GM19043 (cell line): ENCODE measurements at regions not wholly inside any gene's neighbourhood (a gene's known extent, or its start where the extent isn't known, plus 50 kb on each side); places are given as distances from the start of the nearest gene placed in this dataset.

Source experiments
- ATAC-seq: cut with Tn5 transposase; IDR thresholded peaks from one replicate; pipeline ENCODE4 v1.9.1; 2021; ENCODE audit warnings: low read depth; ENCODE audit not compliant: unreplicated experiment

DNA sequence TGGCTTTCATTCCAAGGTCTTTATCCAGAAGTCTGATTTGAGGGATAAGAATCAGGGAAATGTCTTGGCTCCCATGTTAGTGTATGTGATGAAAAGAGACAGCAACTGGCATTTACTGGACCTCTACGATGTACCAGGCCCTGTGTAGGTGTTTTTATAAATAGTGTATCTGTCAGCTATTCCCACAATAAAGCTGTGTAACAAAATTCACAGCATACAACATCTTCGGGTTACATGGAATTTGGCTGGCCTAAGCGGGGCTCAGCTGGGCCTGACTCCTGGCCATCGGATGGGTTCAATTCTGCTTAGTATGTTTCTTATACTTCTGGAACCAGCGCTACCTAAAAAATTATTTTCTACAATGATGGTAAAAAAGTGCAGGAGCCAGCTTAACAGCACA is 128.2 kb downstream of the SNX5 start:
- ATAC-seq, result no peak

DNA sequence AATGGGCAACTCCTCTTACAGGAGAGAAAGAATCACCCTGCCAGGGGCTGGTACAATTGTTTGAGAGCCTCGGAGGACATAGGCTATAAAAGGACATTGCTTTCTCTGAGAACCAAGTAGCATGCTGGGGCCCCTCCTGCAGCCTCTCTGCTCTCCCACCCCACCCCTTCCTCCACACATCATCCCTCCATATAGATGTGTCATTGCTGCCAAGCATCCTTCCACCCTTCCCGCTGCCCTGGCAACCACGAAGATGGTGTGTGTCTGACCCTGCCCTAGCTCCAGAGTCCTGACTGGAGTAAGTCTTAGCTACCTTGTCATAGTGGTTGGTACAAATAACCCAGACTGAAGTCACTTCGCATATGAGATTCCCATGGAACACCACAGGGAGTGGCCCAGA is 129.7 kb downstream of the SNX5 start:
- ATAC-seq, result no peak

DNA sequence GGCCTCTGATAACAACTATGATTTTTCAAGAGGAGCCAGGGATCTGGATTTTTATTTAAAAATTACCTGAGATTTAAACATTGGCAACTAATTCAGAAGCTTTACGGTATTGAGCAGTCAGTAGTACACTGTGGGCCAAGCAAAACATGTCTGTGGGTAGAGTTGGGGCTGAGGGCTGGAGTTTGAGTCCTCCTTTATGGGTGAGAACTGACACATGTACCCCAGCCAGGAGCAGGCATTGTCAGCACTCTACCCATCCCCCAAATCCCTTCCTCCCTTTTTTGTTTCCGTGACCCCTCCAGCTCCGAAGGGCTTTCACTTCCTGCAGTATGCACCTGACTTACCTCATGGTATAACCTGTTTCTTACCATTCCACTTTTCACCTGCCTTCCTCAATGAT is 131.4 kb downstream of the SNX5 start:
- no peak for ATAC-seq

GRCh38 chr20:17836303-17836861 is 132.2 kb downstream of the SNX5 start:
- ATAC-seq, result no peak

GRCh38 chr20:17835934-17836300 is 132.7 kb downstream of the SNX5 start:
- no peak for ATAC-seq

GRCh38 chr20:17835240-17835933 is 133.2 kb downstream of the SNX5 start:
- ATAC-seq, result no peak

DNA sequence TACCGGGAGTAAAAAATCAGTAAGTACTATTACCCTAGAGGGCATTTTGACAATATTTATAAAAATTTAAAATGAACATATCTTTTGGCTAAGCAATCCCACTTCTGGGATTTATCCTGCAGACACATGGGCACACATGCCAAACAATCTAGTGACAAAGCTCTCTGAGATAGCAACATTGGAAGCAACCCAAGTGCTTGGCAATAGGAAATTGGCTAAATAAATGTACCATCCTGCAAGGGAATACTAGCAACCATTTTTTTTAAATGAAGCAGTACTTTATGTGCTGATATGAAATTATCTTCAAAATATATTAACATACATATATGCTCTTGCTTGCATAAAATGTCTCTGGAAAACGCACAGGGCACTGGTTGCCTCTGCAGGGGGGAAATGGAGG is 133.8 kb downstream of the SNX5 start:
- no peak for ATAC-seq

GRCh38 chr20:17833036-17833674 is 133.4 kb downstream of the BANF2 start:
- no peak for ATAC-seq

- ATAC-seq, result no peak
Measured at GRCh38 chr20:17832236-17832915, 132.6 kb downstream of the BANF2 start.

DNA sequence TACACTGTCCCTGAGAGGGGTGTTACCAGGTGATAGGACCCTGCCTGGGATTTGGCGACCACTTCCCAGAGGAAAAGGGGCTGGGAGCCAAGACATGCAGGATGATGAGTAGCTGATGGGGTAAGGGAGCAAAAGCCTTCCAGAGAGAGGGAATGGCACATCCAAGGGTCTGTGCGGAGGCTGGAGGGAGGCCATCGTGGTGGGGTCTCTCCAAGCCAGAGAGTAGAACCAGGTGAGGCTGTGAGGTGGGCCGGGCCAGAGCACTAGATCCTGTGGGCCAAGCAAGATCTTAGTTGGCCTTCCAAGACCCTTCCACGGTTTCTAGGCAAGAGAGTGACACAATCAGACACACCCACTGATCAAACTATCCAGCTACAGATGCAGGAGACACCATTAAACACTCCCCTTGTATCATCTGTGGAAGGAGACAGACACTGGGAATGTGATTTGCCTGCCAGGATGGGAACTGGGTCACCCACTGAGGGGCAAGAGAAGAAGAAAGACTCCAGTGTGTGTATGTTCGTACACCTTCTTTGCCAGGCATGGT is 128.9 kb downstream of the BANF2 start:
- ATAC-seq, result no peak

DNA sequence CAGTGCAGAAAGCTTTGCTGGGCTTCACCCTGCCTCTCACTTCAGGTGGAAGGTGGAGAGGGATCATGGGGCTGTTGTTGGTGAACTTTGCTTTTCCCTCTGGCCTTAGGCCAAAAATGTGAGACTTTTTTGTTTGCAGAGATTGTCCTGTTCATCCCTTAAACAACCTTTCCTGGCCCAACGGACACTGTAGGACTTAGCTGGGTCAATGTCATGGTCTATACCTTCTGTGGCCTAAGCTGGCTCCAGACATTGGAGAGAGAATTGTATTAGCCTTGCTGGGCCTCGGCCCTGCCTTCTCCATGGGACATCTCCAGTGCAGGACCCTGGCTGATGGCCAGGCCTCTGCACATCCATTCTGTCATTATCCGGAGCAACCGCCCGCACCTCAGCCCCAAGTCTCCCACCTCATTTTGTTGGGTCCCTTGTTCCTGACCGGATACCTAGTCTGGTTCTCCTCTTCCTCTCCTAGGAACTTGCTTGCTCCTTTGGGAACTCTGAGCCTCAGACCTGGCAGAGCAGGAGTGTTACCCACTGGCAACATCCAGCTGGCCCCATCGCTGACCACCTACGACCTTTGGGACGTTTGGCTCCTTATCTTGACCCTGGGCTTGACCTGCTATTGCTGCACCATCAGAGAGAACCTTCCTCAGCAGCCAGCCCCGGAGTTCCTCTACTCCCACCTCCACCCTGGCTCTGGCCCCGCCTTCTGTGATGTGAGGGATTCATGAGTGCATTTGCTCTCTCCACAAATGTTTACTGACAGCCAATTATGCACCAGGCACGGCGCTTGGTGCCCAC is 128.2 kb downstream of the BANF2 start:
- no peak for ATAC-seq

DNA sequence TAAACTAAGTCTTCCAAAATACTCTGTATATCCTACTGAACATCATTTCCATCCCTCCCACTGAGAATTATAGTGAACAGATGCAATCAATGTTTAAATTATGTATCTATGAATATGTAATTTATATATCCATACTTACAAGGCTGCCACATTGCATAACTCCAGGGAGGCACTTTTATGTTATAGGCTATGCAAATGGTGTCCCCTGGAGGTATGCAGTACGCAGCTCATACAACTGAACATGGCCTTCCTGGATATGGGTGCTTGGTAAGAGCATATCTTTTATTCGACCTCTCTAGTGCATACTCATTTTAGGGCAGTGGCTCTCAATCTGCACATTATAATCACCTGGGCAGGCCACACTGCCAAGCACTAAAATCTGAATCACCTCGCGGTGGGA is 127.3 kb downstream of the BANF2 start:
- no peak for ATAC-seq

- peak; percentile 86 for ATAC-seq
Measured at GRCh38 chr20:17825960-17826843, 126.4 kb downstream of the BANF2 start.

DNA sequence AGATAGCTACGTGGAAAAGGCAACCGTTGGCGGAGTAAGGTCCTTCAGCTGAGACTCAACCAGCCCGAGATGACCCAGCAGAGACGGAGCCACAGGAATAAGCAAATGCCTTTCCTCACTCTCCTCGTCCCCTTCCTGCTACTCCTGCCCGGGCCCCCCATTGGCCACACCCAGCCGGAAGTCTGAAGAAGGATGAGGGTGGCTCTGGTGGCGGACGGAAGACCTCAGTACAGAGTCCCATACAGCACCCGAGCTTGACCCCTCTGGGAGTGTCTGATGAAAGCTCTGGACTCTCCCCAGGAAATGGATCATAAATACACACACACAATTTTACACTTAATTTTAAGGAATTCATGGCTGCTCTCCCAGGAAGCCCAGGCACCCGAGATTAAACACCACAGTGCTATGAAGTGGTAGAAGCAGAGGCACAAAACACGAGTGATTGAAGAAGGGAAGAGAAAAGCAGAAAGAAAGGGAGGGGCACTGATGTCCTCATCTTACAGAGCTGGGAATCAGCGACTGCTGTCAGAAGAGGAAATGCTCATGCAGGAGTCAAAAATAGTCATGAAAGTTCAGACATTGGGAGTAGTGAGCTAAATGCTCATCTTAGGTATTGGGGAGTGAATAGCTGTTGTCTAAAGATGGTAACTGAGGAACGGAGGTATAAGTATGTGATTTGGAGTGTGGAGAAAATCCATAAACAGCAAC is 125.6 kb downstream of the BANF2 start:
- ATAC-seq, result peak; percentile 12

DNA sequence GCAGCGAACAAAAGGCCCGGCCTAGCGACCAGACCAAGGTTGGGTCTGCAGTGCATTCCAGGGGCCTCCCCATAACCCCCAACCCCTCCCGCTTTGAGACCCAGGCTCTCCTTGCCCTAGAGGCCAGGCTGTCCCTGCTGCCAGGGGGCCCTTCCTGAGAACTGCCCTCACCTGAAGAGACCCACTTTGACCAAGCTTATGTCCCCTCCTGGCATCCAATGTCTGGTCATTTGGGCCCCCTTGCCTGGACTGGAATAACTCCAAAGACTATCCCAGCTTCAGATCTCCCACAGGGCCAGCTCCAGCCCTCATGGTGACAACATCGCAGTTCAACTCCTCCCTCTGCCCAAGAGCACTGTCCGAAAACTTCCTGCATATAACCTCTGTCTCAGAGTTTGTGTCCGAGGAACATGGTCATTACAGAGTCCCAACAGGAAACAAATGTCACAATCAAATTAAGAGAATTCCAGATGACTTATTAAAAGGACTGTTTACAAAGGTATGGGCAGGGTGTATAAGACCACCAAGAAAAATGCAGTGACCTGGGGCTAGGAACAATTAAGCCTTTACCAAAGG is 125.0 kb downstream of the BANF2 start:
- ATAC-seq, result no peak

DNA sequence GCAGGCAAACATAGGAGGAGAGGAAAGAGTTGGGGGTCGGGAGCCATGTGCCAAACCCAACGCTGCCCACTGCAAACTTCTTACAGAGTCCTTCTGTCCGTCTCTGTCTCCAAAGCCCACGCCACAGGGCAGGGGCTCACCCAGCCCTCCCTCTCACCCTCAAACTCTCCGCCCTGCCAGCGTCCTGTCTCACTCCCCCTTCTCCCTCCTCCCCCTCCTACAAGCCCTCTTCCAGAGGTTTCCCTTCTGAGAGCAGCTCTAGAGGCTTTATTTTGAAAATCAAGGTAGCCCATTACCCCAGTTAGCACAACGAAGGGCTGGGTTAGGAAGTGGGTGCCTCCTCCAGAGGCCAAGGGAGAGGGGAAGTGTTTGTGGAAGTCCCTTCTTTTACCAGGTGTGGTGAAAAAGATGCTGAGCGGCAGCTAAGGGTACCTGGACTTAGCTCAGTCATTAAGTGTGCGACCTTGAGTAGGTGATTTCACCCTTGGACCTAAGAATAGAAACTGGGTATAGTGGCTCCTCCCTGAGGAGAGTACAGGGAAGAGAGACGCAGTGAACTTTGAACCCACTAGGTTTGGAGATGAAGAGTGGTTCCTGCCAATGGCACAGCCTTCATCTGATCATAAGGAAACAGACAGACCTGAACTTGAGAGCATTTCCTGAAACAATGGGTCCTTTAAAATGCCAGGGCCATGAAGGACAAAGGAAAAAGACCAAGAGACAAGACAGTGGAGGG is 123.8 kb downstream of the BANF2 start:
- no peak for ATAC-seq

- ATAC-seq, result no peak
Measured at GRCh38 chr20:17822540-17823408, 123.0 kb downstream of the BANF2 start.
